ENCODE measurements at regions not wholly inside any gene's neighbourhood (a gene's known extent, or its start where the extent isn't known, plus 50 kb on each side); places are given as distances from the start of the nearest gene placed in this dataset.

- TF ChIP-seq CTCF (IDR thresholded peaks at IDR 0.05; ENCODE audit: insufficient read depth, low read depth, low read length) = no peak
- no peak for TF ChIP-seq EZH2 (IDR thresholded peaks at IDR 0.05; ENCODE audit: insufficient read depth, low read length)
Observed at GRCh38 chr4:59841698-59842097, 1358.4 kb upstream of the ADGRL3 start.

Measured in astrocyte (in vitro differentiated cells and primary cell).